H9 (cell line): ENCODE measurements at regions not wholly inside any gene's neighbourhood (a gene's known extent, or its start where the extent isn't known, plus 50 kb on each side); places are given as distances from the start of the nearest gene placed in this dataset.
A peak's percentile ranks its signal among the peaks of the same experiment; 100 is the strongest.

ENCODE experiments used
- DNase-seq: peaks from one replicate; pipeline ENCODE4 v3.0.0-alpha.2; 2017
- H2AFZ ChIP-seq: one replicate; pipeline ENCODE4 v1.6.1; 2013; ENCODE audit warnings: mild to moderate bottlenecking, low read length, control low read depth, moderate library complexity
- H2AK5ac ChIP-seq: 2 replicates; pipeline ENCODE4 v1.6.1; 2013; ENCODE audit warnings: low read length, control low read depth, mixed read lengths; ENCODE audit not compliant: insufficient read length
- H2BK120ac ChIP-seq: one replicate; pipeline ENCODE4 v1.6.1; 2013; ENCODE audit warnings: low read depth, mild to moderate bottlenecking, low read length, control low read depth, inconsistent platforms; ENCODE audit not compliant: poor library complexity, severe bottlenecking
- H2BK12ac ChIP-seq: 2 replicates; pipeline ENCODE4 v1.6.1; 2013; ENCODE audit warnings: low read length, control low read depth, mixed read lengths, low read depth; ENCODE audit not compliant: insufficient read length
- H2BK15ac ChIP-seq: 2 replicates; pipeline ENCODE4 v1.6.1; 2013; ENCODE audit warnings: low read depth, low read length, control low read depth
- H2BK20ac ChIP-seq: one replicate; pipeline ENCODE4 v1.6.1; 2013; ENCODE audit warnings: low read depth, mild to moderate bottlenecking, low read length, control low read depth, inconsistent platforms; ENCODE audit not compliant: poor library complexity, severe bottlenecking
- H2BK5ac ChIP-seq: 2 replicates; pipeline ENCODE4 v1.6.1; 2013; ENCODE audit warnings: low read length, control low read depth, mixed read lengths; ENCODE audit not compliant: insufficient read length
- H3K14ac ChIP-seq: 2 replicates; pipeline ENCODE4 v1.6.1; 2013; ENCODE audit warnings: low read length, control low read depth; ENCODE audit not compliant: insufficient read depth
- H3K18ac ChIP-seq: 2 replicates; pipeline ENCODE4 v1.6.1; 2013; ENCODE audit warnings: low read depth, mild to moderate bottlenecking, mixed read lengths, low read length, control low read depth; ENCODE audit not compliant: insufficient read length
- H3K23ac ChIP-seq: 2 replicates; pipeline ENCODE4 v1.6.1; 2013; ENCODE audit warnings: low read length, control low read depth, mixed read lengths, low read depth; ENCODE audit not compliant: insufficient read length
- H3K23me2 ChIP-seq: 2 replicates; pipeline ENCODE4 v1.6.1; 2013; ENCODE audit warnings: low read depth, mild to moderate bottlenecking, mixed read lengths, low read length, control low read depth; ENCODE audit not compliant: insufficient read length, poor library complexity, severe bottlenecking
- H3K27ac ChIP-seq: 2 replicates; pipeline ENCODE4 v1.5.1; 2013; ENCODE audit warnings: low read length, control low read depth, mixed read lengths, low read depth; ENCODE audit not compliant: insufficient read length
- H3K27me3 ChIP-seq: 2 replicates; pipeline ENCODE4 v1.6.1; 2013; ENCODE audit warnings: low read length, control low read depth, inconsistent platforms; ENCODE audit not compliant: insufficient read depth
- H3K4ac ChIP-seq: 2 replicates; pipeline ENCODE4 v1.6.1; 2013; ENCODE audit warnings: low read depth, mild to moderate bottlenecking, control low read depth, inconsistent platforms, low read length, moderate library complexity
- H3K4me1 ChIP-seq: 2 replicates; pipeline ENCODE4 v1.6.1; 2013; ENCODE audit warnings: low read length, control low read depth, inconsistent platforms; ENCODE audit not compliant: insufficient read depth
- H3K4me2 ChIP-seq: 2 replicates; pipeline ENCODE4 v1.6.1; 2013; ENCODE audit warnings: low read length, control low read depth, mixed read lengths; ENCODE audit not compliant: insufficient read length, insufficient read depth
- H3K56ac ChIP-seq: 2 replicates; pipeline ENCODE4 v1.6.1; 2013; ENCODE audit warnings: low read depth, mild to moderate bottlenecking, mixed read lengths, low read length, control low read depth; ENCODE audit not compliant: insufficient read length
- H3K79me1 ChIP-seq: 2 replicates; pipeline ENCODE4 v1.6.1; 2013; ENCODE audit warnings: low read depth, mild to moderate bottlenecking, moderate library complexity, low read length, control low read depth, inconsistent platforms; ENCODE audit not compliant: insufficient read depth, poor library complexity, severe bottlenecking
- H3K79me2 ChIP-seq: 2 replicates; pipeline ENCODE4 v1.6.1; 2013; ENCODE audit warnings: low read length, control low read depth, inconsistent platforms; ENCODE audit not compliant: insufficient read depth
- H3K9ac ChIP-seq: 2 replicates; pipeline ENCODE4 v1.6.1; 2013; ENCODE audit warnings: low read length, control low read depth, mixed read lengths; ENCODE audit not compliant: insufficient read length; ENCODE audit errors: extremely low read depth
- H3K9me3 ChIP-seq: one replicate; pipeline ENCODE4 v1.6.1; 2013; ENCODE audit warnings: low read depth, low read length, inconsistent platforms; ENCODE audit not compliant: control insufficient read depth
- H3T11ph ChIP-seq: one replicate; pipeline ENCODE4 v1.6.1; 2013; ENCODE audit warnings: mild to moderate bottlenecking, low read length, control low read depth, inconsistent platforms
- H4K20me1 ChIP-seq: one replicate; pipeline ENCODE4 v1.6.1; 2013; ENCODE audit not compliant: control insufficient read depth, insufficient read length, insufficient read depth
- H4K5ac ChIP-seq: 2 replicates; pipeline ENCODE4 v1.6.1; 2013; ENCODE audit warnings: low read depth, mild to moderate bottlenecking, mixed read lengths, low read length, control low read depth; ENCODE audit not compliant: insufficient read length
- H4K8ac ChIP-seq: replicated peaks from 2 replicates; pipeline ENCODE4 v1.6.1; 2013; ENCODE audit warnings: low read length, control low read depth, mixed read lengths, low read depth; ENCODE audit not compliant: insufficient read length
- H4K91ac ChIP-seq: 2 replicates; pipeline ENCODE4 v1.6.1; 2013; ENCODE audit warnings: low read depth, mild to moderate bottlenecking, moderate library complexity, mixed read lengths, low read length, control low read depth; ENCODE audit not compliant: insufficient read length
- H3K27ac Mint-ChIP-seq, 3 experiments: 2 replicates in 2 of 3; 3 replicates in 1 of 3; pipeline ENCODE4 v1.8.0; 2020 to 2021; ENCODE audit warnings: mixed read lengths in 3 of 3, mild to moderate bottlenecking in 1 of 3, moderate library complexity in 1 of 3
- H3K27me3 Mint-ChIP-seq: 2 replicates; pipeline ENCODE4 v1.8.0; 2021; ENCODE audit warnings: low read depth, mild to moderate bottlenecking, moderate library complexity, mixed read lengths
- H3K36me3 Mint-ChIP-seq, 3 experiments: 2 replicates in 2 of 3; 3 replicates in 1 of 3; pipeline ENCODE4 v1.8.0; 2020 to 2021; ENCODE audit warnings: low read depth in 3 of 3, mixed read lengths in 3 of 3; ENCODE audit not compliant: insufficient read depth in 1 of 3
- H3K4me1 Mint-ChIP-seq, 2 experiments: 2 replicates each; pipeline ENCODE4 v1.8.0; 2020; ENCODE audit warnings: mixed read lengths in 2 of 2
- H3K4me3 Mint-ChIP-seq, 2 experiments: 2 replicates in 1 of 2; 3 replicates in 1 of 2; pipeline ENCODE4 v1.8.0; 2020 to 2021; ENCODE audit warnings: mild to moderate bottlenecking in 2 of 2, mixed read lengths in 2 of 2, moderate library complexity in 1 of 2
- H3K9me3 Mint-ChIP-seq, 2 experiments: 2 replicates in 1 of 2; 3 replicates in 1 of 2; pipeline ENCODE4 v1.8.0; 2020; ENCODE audit warnings: mild to moderate bottlenecking in 2 of 2, mixed read lengths in 2 of 2, moderate library complexity in 1 of 2
- WGBS: extraction: QIAGEN DNeasy Blood & Tissue Kit; methylation state at CpG from one replicate; pipeline ENCODE4 v1.1.7; 2013; ENCODE audit warnings: missing lambda C conversion rate, low lambda C conversion rate, mixed read lengths; ENCODE audit not compliant: insufficient read length; ENCODE audit errors: extremely low coverage; 5-methylcytosine and 5-hydroxymethylcytosine counted together
- TF ChIP-seq, protein P1 (sequence below): fragments of 200-600 bp; sonication (generic); conservative IDR thresholded peaks from 3 replicates; pipeline ENCODE4 v1.8.0; 2021; ENCODE audit warnings: antibody characterized with exemption, mild to moderate bottlenecking

DNA sequence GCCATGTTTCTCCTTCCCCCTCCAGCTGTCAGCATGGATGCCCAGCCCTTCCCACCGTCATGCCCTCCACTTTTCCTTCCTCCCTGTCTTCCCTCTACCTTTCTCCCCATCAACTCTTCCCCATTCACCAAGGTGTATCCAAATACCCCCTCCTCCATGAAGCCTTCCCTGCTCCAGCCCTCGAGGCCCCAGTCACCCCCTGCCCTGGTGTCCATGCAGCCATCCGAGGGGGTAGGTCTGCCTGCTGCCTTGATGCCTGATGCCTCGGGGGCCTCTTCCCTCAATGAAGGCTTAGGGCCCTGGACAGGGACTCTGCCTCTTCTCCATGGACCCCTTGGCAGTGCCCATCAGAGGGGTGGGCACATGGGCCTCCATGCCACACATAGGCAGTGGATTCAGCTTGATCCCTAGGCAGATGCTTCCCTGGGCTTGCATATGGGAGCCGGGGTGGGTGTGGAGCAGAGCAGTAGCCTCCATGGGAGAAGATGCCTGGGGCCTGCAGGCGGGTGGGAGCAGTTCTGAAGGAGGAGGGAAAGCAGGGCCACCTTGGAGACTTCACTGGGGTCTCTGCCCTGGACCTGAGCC lies 795.8 kb downstream of the BRD1 start:
- peaks cover 4 to 6% of the 10 kb centered on the region in 2 experiments; a peak in 4 of 5 replicates for H3K9me3 Mint-ChIP-seq
- H3K36me3 Mint-ChIP-seq = peaks cover 0 to 3% (median 0%) of the 10 kb centered on the region in 3 experiments; a peak in 1 of 7 replicates
- no peak overlapping the region for H2AFZ ChIP-seq
- no peak overlapping the region for H3K56ac ChIP-seq
- no peak overlapping the region for H2BK12ac ChIP-seq
- H3K9ac ChIP-seq = no peak overlapping the region
- H3K27me3 Mint-ChIP-seq = peaks cover 28% of the 10 kb centered on the region
- no peak overlapping the region for H3K27ac Mint-ChIP-seq
- no peak overlapping the region for H3K4ac ChIP-seq
- DNase-seq = no peak
- no peak overlapping the region for H3K4me3 Mint-ChIP-seq
- no peak overlapping the region for H3K27ac ChIP-seq
- no peak overlapping the region for H2BK15ac ChIP-seq
- H3K18ac ChIP-seq = no peak overlapping the region
- H3K79me1 ChIP-seq = no peaks in the 10 kb centered on the region
- H4K91ac ChIP-seq = no peak overlapping the region
- no peak overlapping the region for H4K8ac ChIP-seq
- H3K4me1 ChIP-seq = no peaks in the 10 kb centered on the region
- no peaks in the 10 kb centered on the region for H3K79me2 ChIP-seq
- H3K14ac ChIP-seq = peak overlapping the region; percentile 57; the same call in 1 of the 2 replicates
- no peak overlapping the region for H3K23ac ChIP-seq
- WGBS = no CpG with 5 or more reads among the region's 6 CpGs
- no peaks in the 10 kb centered on the region for H3K23me2 ChIP-seq
- no peak overlapping the region for H2BK120ac ChIP-seq
- TF ChIP-seq, protein P1, sequence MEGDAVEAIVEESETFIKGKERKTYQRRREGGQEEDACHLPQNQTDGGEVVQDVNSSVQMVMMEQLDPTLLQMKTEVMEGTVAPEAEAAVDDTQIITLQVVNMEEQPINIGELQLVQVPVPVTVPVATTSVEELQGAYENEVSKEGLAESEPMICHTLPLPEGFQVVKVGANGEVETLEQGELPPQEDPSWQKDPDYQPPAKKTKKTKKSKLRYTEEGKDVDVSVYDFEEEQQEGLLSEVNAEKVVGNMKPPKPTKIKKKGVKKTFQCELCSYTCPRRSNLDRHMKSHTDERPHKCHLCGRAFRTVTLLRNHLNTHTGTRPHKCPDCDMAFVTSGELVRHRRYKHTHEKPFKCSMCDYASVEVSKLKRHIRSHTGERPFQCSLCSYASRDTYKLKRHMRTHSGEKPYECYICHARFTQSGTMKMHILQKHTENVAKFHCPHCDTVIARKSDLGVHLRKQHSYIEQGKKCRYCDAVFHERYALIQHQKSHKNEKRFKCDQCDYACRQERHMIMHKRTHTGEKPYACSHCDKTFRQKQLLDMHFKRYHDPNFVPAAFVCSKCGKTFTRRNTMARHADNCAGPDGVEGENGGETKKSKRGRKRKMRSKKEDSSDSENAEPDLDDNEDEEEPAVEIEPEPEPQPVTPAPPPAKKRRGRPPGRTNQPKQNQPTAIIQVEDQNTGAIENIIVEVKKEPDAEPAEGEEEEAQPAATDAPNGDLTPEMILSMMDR = no peak
- no peaks in the 10 kb centered on the region for H4K20me1 ChIP-seq
- H3K4me2 ChIP-seq = no peak overlapping the region
- H2BK20ac ChIP-seq = no peak overlapping the region
- H3T11ph ChIP-seq = no peak overlapping the region
- no peaks in the 10 kb centered on the region for H3K27me3 ChIP-seq
- peaks cover 6 to 10% of the 10 kb centered on the region in 2 experiments; a peak in 3 of 4 replicates for H3K4me1 Mint-ChIP-seq
- no peak overlapping the region for H4K5ac ChIP-seq
- no peaks in the 10 kb centered on the region for H3K9me3 ChIP-seq
- H2AK5ac ChIP-seq = no peak overlapping the region
- no peak overlapping the region for H2BK5ac ChIP-seq
